HG02970 (cell line): ENCODE measurements at regions not wholly inside any gene's neighbourhood (a gene's known extent, or its start where the extent isn't known, plus 50 kb on each side); places are given as distances from the start of the nearest gene placed in this dataset.

Experiments
- ATAC-seq: cut with Tn5 transposase; IDR thresholded peaks from one replicate; pipeline ENCODE4 v1.9.1; 2021; ENCODE audit warnings: mild to moderate bottlenecking, moderate library complexity, moderate number of reproducible peaks; ENCODE audit not compliant: unreplicated experiment, low FRiP score

GRCh38 chr2:217691920-217692666, 310.7 kb downstream of the TNS1 start:
- no peak for ATAC-seq

DNA sequence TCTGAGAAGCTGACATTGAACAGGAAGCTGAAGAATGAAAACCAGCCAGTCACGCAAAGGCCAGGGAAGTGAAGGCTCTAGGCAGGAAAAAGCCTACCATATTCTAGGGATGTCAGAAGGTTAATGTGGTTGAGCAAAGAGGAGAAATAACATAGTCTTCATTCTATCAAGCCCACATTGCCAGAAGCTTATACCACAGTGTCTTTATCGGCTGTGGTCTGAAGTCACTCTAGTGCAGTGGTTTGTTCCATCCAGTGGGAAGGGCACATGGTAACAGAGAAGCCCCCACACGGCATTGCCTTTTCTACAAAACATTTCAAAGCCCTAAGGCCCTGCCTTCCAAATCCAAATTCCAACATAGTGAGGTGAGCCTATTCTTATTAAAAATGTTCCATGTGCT, 311.3 kb downstream of the TNS1 start:
- no peak for ATAC-seq

GRCh38 chr2:217689053-217689452, 313.7 kb downstream of the TNS1 start:
- no peak for ATAC-seq

GRCh38 chr2:217688494-217688893, 314.3 kb downstream of the TNS1 start:
- no peak for ATAC-seq

- ATAC-seq = no peak
Observed at GRCh38 chr2:217687771-217688170, 315.0 kb downstream of the TNS1 start.

- ATAC-seq = no peak
Observed at GRCh38 chr2:217685255-217685605, 317.6 kb downstream of the TNS1 start.

- ATAC-seq = no peak
Observed at GRCh38 chr2:217684431-217685254, 318.2 kb downstream of the TNS1 start.

- no peak for ATAC-seq
Observed at GRCh38 chr2:217683106-217683870, 319.5 kb downstream of the TNS1 start.

DNA sequence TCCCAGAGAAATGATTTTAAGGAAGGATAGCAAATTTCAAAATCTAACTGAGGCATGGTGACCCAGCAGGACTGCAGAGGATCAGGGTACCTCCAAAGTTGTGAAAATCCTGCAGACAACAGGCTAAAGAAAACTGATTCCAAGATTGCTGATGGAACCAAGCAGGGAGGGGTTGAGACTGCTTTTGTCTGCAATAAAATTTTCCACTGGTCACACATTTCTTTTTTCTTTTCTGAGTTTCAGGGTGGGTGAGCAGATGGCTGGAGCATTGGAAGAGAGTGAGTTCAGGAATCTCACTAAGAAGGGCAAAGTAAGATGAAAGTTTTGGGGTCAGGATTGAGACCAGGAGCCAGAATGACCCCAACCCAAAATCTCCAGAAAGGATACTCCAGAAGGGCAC, 321.0 kb downstream of the TNS1 start:
- ATAC-seq = no peak

- ATAC-seq = no peak
Observed at GRCh38 chr2:217680381-217680780, 322.4 kb downstream of the TNS1 start.

DNA sequence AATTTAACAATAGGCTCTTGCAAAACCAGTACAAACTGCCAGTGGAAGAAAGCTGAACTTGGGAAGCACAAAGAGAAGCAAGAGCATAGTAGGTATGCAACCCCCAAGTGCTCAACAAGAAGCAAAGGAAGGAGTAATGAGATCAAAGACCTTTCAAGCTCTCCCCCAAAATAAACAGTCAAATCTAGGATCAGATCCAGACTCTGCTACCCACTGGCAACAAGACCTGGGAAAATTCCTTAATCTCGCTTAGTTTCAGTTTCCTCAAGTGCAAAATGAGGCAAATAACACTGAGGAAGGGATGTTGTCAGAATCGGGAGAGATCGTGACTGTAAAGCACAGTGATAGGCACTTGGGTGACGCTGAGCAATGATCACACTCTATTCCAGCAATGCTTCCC, 329.2 kb downstream of the TNS1 start:
- no peak for ATAC-seq

- ATAC-seq = no peak
Observed at GRCh38 chr2:217672472-217672871, 330.3 kb downstream of the TNS1 start.

DNA sequence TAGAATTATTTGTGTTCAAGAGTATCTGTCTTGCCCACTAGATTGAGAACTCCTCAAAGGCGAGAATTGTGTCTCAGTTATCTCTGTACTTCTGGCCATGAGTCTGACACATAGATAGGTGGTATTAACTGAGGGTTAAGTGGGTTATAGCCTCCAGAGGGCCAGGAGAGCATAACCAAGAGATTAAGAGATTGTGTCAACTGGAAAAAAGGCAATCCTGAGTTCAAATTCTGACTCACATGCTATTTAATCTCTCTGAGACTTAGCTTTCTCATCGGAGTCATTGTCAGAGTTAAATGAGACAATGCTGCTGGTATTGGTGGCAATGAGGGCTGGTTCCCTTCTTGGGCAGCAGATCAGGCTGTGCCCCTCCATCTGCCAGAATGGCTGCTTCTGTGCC, 330.9 kb downstream of the TNS1 start:
- no peak for ATAC-seq

GRCh38 chr2:217671075-217671474, 331.7 kb downstream of the TNS1 start:
- ATAC-seq = no peak

- ATAC-seq = no peak
Observed at GRCh38 chr2:217669831-217670230, 333.0 kb downstream of the TNS1 start.

GRCh38 chr2:217667512-217667911, 335.3 kb downstream of the TNS1 start:
- no peak for ATAC-seq

GRCh38 chr2:217667035-217667434, 335.8 kb downstream of the TNS1 start:
- ATAC-seq = no peak

DNA sequence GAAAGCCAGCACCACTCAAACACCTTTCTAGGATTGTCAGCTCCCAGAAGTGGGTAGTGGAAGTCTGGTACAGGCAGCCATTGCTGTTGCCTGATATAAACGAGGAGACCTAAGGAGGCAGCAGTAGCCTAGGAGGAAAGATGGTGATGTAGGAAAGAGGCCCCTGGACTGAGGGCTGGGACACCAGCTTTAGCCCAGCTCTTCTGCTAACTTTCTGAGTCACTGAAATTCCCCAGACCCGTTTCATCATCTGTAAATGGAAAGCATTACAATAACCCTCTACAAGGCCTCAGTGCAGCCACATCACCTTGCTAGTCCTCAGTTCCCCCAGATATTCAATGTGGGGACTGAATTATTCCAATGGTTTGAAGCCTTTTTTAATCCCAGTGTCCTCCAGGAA, 336.5 kb downstream of the TNS1 start:
- ATAC-seq = no peak

DNA sequence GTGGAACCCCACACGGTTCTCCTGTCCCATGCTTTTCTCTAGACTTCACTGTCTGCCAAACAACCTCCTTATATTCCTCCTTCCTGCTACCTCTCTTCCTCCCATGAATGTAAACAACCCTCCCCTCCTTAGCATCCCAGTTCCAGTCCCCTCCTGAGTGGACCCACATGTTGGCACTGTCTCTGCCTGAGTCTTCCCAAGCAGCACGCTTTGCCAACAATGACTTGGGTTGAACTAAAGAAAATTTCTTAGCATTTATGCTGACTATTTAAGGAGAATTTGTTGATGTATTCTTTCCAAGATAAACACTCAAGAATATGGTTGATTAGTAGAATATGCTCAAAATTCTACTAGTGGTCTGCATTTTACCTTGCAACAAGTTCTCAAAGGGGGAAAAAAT, 338.0 kb downstream of the TNS1 start:
- no peak for ATAC-seq

- ATAC-seq = no peak
Observed at GRCh38 chr2:217662984-217663602, 339.7 kb downstream of the TNS1 start.

DNA sequence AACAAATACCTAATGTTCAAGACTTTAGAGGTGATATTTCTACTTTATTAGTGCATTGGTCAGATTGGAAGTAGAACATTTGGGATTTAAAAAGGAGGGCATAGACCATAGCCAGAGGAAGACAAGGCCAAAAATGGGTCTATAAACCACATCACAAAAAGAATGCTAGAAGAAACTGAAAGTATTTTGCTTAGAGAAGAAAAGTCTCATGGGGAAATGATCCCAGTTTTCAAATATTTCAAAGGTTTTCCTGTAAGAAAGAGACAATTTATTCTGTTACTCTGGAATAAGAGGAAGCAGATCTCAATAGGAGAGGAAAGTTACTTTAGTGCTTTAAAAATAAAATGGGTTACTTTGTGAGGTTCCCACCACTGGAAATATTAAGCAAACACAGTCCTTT, 341.4 kb downstream of the TNS1 start:
- ATAC-seq = no peak
